Fibroblast of skin of right biceps (primary cell): ENCODE measurements at regions not wholly inside any gene's neighbourhood (a gene's known extent, or its start where the extent isn't known, plus 50 kb on each side); places are given as distances from the start of the nearest gene placed in this dataset.
A peak's percentile ranks its signal among the peaks of the same experiment; 100 is the strongest.
"Not testable (repeated sequence)": the region's sequence is repeated elsewhere in the genome, so short reads cannot be mapped to it uniquely, and the experiment has no call there.

ENCODE experiments used
- DNase-seq: peaks from one replicate; pipeline ENCODE4 v3.0.0-alpha.2; 2013

- no peak for DNase-seq
Observed at GRCh38 chr1:55801481-55801880, 586.3 kb upstream of the USP24 start.

- DNase-seq = no peak
Observed at GRCh38 chr1:55800503-55800902, 585.3 kb upstream of the USP24 start.

- DNase-seq = no peak
Observed at GRCh38 chr1:55793856-55794255, 578.7 kb upstream of the USP24 start.

- no peak for DNase-seq
Observed at GRCh38 chr1:55792870-55793269, 577.7 kb upstream of the USP24 start.

GRCh38 chr1:55789466-55789865 is 574.3 kb upstream of the USP24 start:
- no peak for DNase-seq

- no peak for DNase-seq
Observed at GRCh38 chr1:55786396-55786795, 571.2 kb upstream of the USP24 start.

GRCh38 chr1:55784941-55785450 is 569.8 kb upstream of the USP24 start:
- not testable (repeated sequence) for DNase-seq

GRCh38 chr1:55781944-55782482 is 566.8 kb upstream of the USP24 start:
- DNase-seq = peak; percentile 87

GRCh38 chr1:55781003-55781402 is 565.8 kb upstream of the USP24 start:
- no peak for DNase-seq

GRCh38 chr1:55777545-55777944 is 562.4 kb upstream of the USP24 start:
- DNase-seq = no peak

GRCh38 chr1:55775007-55775406 is 559.8 kb upstream of the USP24 start:
- DNase-seq = peak; percentile 49

GRCh38 chr1:55774446-55774845 is 559.3 kb upstream of the USP24 start:
- peak; percentile 9 for DNase-seq

GRCh38 chr1:55773211-55773940 is 558.2 kb upstream of the USP24 start:
- DNase-seq = peak; percentile 15

- DNase-seq = no peak
Observed at GRCh38 chr1:55768327-55768952, 553.3 kb upstream of the USP24 start.

GRCh38 chr1:55767171-55767570 is 552.0 kb upstream of the USP24 start:
- no peak for DNase-seq

- DNase-seq = not testable (repeated sequence)
Observed at GRCh38 chr1:55765505-55765904, 550.3 kb upstream of the USP24 start.

GRCh38 chr1:55751776-55752175 is 536.6 kb upstream of the USP24 start:
- peak; percentile 6 for DNase-seq

- DNase-seq = no peak
Observed at GRCh38 chr1:55750628-55750995, 535.4 kb upstream of the USP24 start.

- DNase-seq = no peak
Observed at GRCh38 chr1:55749975-55750627, 534.9 kb upstream of the USP24 start.

GRCh38 chr1:55747408-55747841 is 532.3 kb upstream of the USP24 start:
- peak; percentile 61 for DNase-seq

- no peak for DNase-seq
Observed at GRCh38 chr1:55746710-55747109, 531.5 kb upstream of the USP24 start.

GRCh38 chr1:55741516-55741915 is 526.4 kb upstream of the USP24 start:
- DNase-seq = peak; percentile 73

- DNase-seq = no peak
Observed at GRCh38 chr1:55735106-55735505, 519.9 kb upstream of the USP24 start.

GRCh38 chr1:55726994-55727393 is 511.8 kb upstream of the USP24 start:
- peak; percentile 95 for DNase-seq
